HUES64 (cell line): ENCODE measurements at regions not wholly inside any gene's neighbourhood (a gene's known extent, or its start where the extent isn't known, plus 50 kb on each side); places are given as distances from the start of the nearest gene placed in this dataset.
"Not testable (repeated sequence)": the region's sequence is repeated elsewhere in the genome, so short reads cannot be mapped to it uniquely, and the experiment has no call there.

ENCODE experiments used
- H3K27ac ChIP-seq: 2 replicates; pipeline ENCODE4 v1.7.0; 2013; ENCODE audit warnings: low read depth, low read length, inconsistent platforms
- H3K27me3 ChIP-seq: 2 replicates; pipeline ENCODE4 v1.6.1; 2013; ENCODE audit warnings: mild to moderate bottlenecking, low read length; ENCODE audit not compliant: insufficient read depth
- H3K36me3 ChIP-seq: 2 replicates; pipeline ENCODE4 v1.6.1; 2013; ENCODE audit warnings: mild to moderate bottlenecking, low read length; ENCODE audit not compliant: insufficient read depth
- H3K4me1 ChIP-seq: 2 replicates; pipeline ENCODE4 v1.6.1; 2013; ENCODE audit warnings: mild to moderate bottlenecking, low read length, moderate library complexity; ENCODE audit not compliant: insufficient read depth
- H3K4me3 ChIP-seq: 2 replicates; pipeline ENCODE4 v1.5.1; 2013; ENCODE audit warnings: mild to moderate bottlenecking, low read length, moderate library complexity
- H3K9ac ChIP-seq: 2 replicates; pipeline ENCODE4 v1.6.1; 2013; ENCODE audit warnings: mild to moderate bottlenecking, low read depth, low read length
- H3K9me3 ChIP-seq: 2 replicates; pipeline ENCODE4 v1.6.1; 2013; ENCODE audit warnings: low read depth, low read length; ENCODE audit not compliant: insufficient read depth
- WGBS: fragments of 150-250, 120-280 bp; methylation state at CpG from one replicate; pipeline ENCODE4 v1.1.7; 2013; ENCODE audit warnings: missing lambda C conversion rate; 5-methylcytosine and 5-hydroxymethylcytosine counted together

DNA sequence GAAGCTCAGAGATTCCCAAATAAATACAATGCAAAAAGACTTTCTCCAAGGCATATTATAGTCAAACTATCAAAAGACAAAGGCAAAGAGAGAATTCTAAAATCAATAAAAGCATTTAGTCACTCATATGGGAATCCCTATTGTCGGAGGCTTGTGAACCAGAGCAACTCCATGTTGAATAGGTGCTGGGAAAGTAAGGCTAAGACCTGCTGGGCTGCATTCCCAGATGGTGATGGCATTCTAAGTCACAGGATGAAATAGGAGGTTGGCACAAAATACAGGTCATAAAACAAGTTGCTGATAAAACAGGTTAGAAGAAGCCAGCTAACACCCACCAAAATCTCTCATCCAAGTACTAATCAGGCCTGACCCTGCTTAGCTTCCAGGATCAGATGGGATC is 84.5 kb downstream of the JRKL start:
- Histone ChIP-seq H3K9ac (no peak overlapping the region), H3K9me3 (no peaks in the 10 kb centered on the region), H3K36me3 (no peaks in the 10 kb centered on the region), H3K27me3 (no peaks in the 10 kb centered on the region), H3K4me1 (no peaks in the 10 kb centered on the region), H3K27ac (no peak overlapping the region), H3K4me3 (no peak overlapping the region)
- WGBS, result 89% methylated on average over 1 of the region's 1 CpG

DNA sequence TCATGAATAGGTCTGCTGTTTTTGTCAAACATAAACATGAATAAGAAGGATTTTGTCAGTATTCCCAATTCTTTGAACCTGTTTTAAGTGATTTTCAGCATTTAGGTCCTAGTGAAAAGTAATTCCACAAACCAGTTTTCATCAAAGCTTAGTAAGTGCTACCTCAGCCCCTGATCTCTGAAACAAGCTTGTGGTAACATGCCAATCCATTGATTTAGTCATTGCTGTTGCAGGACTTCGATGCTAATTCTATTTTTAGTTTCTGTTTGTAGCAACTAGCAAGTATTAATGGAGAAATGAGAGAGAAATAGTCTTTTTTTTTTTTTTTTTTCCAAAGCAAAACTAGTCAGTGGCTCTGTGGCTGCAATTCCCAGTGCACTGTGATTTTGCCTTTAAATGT is 91.4 kb downstream of the JRKL start:
- Histone ChIP-seq H3K36me3 (no peaks in the 10 kb centered on the region), H3K9ac (no peak overlapping the region), H3K9me3 (no peaks in the 10 kb centered on the region), H3K27ac (no peak overlapping the region), H3K27me3 (no peaks in the 10 kb centered on the region), H3K4me1 (no peaks in the 10 kb centered on the region), H3K4me3 (no peak overlapping the region)
- WGBS, result 89% methylated on average over 1 of the region's 1 CpG

DNA sequence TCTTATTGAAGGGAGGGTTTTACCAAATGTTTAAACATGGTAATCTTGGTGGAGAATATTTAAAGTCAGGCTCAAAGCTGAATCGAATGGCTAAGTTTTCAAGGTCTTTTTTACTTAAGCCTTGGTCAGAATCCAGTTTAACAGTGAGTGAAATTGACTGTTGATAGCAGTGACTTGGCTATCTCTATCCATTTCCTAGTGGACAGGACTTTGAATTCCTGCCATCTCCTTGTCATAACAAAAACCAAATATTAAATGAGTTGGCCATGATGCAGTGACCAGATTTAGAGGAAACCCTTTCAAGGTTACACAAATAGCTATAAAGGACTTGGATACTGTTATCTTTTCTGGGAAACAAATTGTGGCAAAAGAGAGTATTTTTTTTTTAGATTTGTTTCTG is 92.0 kb downstream of the JRKL start:
- H3K4me1 ChIP-seq, result no peaks in the 10 kb centered on the region
- H3K9ac ChIP-seq, result no peak overlapping the region
- H3K36me3 ChIP-seq, result no peaks in the 10 kb centered on the region
- no peak overlapping the region for H3K4me3 ChIP-seq
- H3K9me3 ChIP-seq, result no peaks in the 10 kb centered on the region
- no peaks in the 10 kb centered on the region for H3K27me3 ChIP-seq
- H3K27ac ChIP-seq, result no peak overlapping the region
- WGBS, result 89% methylated on average over 1 of the region's 1 CpG

DNA sequence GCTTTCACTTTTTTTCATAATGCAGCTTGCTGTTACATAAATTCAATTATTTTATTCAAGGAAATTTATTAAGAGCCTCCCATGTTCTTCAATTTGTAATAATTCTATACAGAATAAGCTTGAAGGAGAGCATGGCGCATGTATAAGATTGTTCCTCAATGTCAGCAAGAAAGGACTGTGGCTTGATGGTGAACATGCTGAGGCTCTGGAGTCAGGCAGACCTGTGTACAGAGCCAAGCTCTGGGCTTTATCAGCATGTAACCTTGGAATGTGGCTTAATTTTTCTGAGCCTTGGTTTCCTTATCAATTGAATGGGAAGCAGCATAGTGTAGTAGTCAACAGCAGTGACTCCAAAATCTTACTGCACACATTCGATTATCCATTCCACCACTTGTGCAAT is 92.4 kb downstream of the JRKL start:
- no peak overlapping the region for H3K27ac ChIP-seq
- H3K27me3 ChIP-seq, result no peaks in the 10 kb centered on the region
- no peak overlapping the region for H3K4me3 ChIP-seq
- no peaks in the 10 kb centered on the region for H3K36me3 ChIP-seq
- 100% methylated on average over 2 of the region's 2 CpGs for WGBS
- H3K9ac ChIP-seq, result no peak overlapping the region
- no peaks in the 10 kb centered on the region for H3K9me3 ChIP-seq
- H3K4me1 ChIP-seq, result no peaks in the 10 kb centered on the region

DNA sequence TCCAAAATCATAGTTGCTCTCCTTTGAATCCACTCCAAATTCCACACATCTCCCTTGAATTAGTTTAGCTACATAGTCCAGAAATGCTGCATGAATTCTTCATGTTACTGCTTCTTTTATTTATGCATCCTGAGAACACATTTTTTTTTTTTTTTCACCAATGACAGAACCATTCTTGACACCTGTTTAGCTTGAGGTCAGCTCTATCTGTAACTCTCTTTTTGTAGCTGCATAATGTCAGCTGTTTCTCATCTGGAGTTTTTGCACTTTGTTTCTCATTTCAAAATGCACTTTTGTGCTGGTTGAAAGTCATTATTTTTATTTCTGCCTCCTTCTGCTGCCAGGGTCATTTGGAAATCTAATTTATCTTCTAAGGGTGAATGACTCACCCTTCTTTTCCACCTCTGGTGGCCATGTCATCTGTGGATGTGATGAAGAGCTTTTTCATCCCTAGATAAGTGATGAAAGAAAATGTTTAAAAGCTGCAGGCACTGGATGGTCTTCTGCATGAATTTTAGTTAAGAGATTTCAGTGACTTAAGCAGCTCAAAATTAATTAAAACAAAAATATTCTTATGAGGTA is 93.7 kb downstream of the JRKL start:
- Histone ChIP-seq H3K36me3 (no peaks in the 10 kb centered on the region), H3K9ac (no peak overlapping the region), H3K4me3 (no peak overlapping the region), H3K9me3 (no peaks in the 10 kb centered on the region), H3K27ac (no peak overlapping the region), H3K4me1 (no peaks in the 10 kb centered on the region), H3K27me3 (no peaks in the 10 kb centered on the region)

DNA sequence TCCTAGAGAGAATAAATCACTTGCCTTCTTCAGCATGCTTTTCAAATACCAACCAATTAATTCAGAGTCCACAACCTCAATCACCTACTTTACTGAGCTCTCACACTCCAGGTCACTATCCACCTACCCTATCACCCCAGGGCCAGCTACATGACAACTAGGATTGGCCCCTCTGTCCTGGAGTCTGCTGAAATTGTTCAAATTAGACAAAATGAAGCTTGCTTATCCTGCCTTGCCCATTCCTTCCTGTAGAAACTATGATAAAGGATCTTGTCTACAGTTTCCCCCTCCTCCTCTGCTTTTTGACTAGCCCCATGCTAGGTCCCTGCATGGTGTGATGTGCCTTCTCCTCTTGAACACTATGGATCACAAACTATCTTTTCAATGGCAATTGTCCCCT is 94.5 kb downstream of the JRKL start:
- Histone ChIP-seq H3K9me3 (no peaks in the 10 kb centered on the region), H3K4me1 (no peaks in the 10 kb centered on the region), H3K4me3 (no peak overlapping the region), H3K36me3 (no peaks in the 10 kb centered on the region), H3K9ac (no peak overlapping the region), H3K27me3 (no peaks in the 10 kb centered on the region), H3K27ac (no peak overlapping the region)

DNA sequence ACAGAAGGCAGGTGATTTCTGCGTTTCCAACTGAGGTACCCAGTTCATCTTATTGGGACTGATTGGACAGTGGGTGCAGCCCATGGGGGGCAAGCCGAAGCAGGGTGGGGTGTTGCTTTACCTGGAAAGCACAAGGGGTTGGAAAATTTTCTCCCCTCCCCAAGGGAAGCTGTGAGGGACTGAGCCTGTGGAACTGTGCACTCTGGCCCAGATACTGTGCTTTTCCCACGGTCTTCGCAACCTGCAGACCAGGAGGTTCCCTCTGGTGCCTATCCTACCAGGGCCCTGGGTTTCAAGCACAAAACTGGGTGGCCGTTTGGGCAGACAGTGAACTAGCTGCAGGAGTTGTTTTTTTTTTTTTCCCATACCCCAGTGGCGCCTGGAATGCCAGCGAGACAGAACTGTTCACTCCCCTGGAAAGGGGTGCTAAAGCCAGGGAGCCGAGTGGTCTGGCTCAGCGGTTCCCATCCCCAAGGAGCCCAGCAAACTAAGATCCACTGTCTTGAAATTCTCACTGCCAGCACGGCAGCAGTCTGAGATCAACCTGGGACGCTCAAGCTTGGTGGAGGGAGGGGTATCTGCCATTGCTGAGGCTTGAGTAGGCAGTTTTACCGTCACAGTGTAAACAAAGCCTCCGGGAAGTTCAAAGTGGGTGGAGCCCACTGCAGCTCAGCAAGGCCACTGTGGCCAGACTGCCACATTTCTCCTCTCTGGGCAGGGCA is 97.2 kb downstream of the JRKL start:
- Histone ChIP-seq H3K4me3 (0 out of 2 replicates have a peak overlapping the region, but pooled peaks have one; percentile 9), H3K9me3 (no peaks in the 10 kb centered on the region), H3K4me1 (no peaks in the 10 kb centered on the region), H3K27ac (no peak overlapping the region), H3K27me3 (no peaks in the 10 kb centered on the region), H3K9ac (peak overlapping the region; percentile 43; the same call in 1 of the 2 replicates), H3K36me3 (no peaks in the 10 kb centered on the region)
- 70% methylated on average over 13 of the region's 13 CpGs for WGBS

DNA sequence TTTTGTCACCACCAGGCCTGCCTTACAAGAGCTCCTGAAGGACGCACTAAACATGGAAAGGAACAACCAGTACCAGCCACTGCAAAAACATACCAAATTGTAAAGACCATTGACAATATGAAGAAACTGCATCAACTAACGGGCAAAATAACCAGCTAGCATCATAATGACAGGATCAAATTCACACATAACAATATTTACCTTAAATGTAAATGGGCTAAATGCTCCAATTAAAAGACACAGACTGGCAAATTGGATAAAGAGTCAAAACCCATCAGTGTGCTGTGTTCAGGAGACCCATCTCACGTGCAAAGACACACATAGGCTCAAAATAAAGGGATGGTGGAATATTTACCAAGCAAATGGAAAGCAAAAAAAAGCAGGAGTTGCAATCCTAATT is 99.1 kb downstream of the JRKL start:
- H3K4me3 ChIP-seq, H3K27me3 ChIP-seq, H3K4me1 ChIP-seq, H3K9me3 ChIP-seq, H3K27ac ChIP-seq, H3K36me3 ChIP-seq, H3K9ac ChIP-seq: not testable (repeated sequence)
- 94% methylated on average over 3 of the region's 3 CpGs for WGBS

DNA sequence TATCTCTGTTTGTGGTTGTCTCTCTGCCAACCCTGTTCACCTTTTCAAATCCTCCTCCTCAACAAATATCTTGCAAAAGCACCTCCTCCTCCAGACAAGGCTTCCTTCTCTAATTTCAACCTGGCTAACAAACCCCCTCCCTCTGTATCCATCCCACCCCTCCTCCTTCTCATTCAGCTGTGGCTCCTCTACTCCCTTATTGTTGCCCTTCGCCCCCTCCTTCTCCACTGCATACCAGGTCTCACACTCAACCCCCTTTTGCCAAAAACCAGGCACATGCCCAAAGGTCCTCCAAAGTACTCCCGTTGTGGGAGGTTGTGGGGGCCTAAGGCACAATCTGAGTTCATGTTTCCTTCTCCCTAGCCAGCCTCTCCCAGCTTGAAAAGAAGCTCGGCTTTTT is 110.6 kb downstream of the JRKL start:
- no peak overlapping the region for H3K9ac ChIP-seq
- no peaks in the 10 kb centered on the region for H3K9me3 ChIP-seq
- H3K4me1 ChIP-seq, result no peaks in the 10 kb centered on the region
- no peak overlapping the region for H3K27ac ChIP-seq
- no peak overlapping the region for H3K4me3 ChIP-seq
- 92% methylated on average over 3 of the region's 3 CpGs for WGBS
- no peaks in the 10 kb centered on the region for H3K27me3 ChIP-seq
- H3K36me3 ChIP-seq, result no peaks in the 10 kb centered on the region

DNA sequence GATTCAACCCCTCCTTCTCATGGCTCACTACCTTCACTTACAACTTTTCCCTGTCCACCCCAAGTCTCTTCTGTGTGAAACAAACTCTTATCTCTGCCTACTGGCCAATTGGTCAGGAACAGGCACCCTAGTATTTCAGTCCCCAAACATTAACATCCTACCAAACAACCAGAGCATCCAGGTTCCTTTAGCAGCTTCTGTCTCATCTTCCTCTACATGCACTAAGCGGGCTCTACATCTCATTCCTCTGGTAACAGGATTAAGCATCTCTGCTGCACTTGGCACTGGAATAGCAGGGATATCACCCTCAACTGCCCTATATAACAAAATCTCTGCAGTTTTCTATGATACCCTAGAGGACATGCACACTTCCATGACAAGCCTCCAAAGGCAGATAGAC is 116.2 kb downstream of the JRKL start:
- Histone ChIP-seq H3K27ac (no peak overlapping the region), H3K9me3 (no peaks in the 10 kb centered on the region), H3K4me1 (no peaks in the 10 kb centered on the region; the same call in 1 of the 2 replicates), H3K9ac (no peak overlapping the region), H3K4me3 (no peak overlapping the region), H3K36me3 (no peaks in the 10 kb centered on the region), H3K27me3 (no peaks in the 10 kb centered on the region)
- WGBS, result 93% methylated on average over 1 of the region's 1 CpG

DNA sequence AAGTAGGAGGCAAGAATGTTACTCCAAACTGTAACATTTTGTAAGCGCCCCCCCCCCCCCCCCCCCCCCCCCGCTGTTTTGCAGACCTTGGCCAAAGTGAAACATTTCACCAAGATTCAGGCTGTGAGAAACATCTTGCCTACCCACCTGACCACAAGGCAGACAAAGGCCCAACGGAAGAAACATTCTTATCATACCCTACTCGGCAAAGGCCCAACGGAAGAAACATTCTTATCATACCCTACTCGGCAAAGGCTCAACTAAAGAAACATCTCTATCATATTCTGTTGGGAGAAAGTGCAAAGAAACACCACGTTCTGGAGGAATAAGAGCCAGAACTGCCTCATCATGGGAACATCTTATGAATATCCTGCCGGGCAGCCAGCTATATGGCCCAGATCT is 117.1 kb downstream of the JRKL start:
- no peak overlapping the region for H3K27ac ChIP-seq
- 95% methylated on average over 6 of the region's 8 CpGs for WGBS

DNA sequence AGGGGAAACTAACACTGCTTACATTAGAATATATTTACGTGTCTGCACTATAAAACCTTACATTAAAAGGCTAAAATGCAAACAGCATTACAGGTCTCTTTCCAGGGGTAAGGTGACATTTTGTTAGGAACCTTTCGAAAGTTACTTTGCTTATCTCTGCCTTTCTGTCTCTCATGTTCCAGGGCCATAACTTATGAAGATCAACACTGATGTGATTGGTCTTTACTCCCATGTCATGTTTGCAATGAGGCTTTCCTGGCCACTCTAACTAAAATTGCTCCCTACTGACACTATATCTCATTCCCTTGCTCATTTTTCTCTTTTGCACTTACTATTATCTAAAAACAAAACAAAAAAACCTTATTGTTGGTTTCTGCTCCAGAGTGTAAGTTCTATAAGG is 119.0 kb downstream of the JRKL start:
- H3K4me3 ChIP-seq, result no peak overlapping the region
- H3K27me3 ChIP-seq, result no peaks in the 10 kb centered on the region
- no peaks in the 10 kb centered on the region for H3K9me3 ChIP-seq
- H3K4me1 ChIP-seq, result no peaks in the 10 kb centered on the region; the same call in 1 of the 2 replicates
- no peak overlapping the region for H3K9ac ChIP-seq
- no peaks in the 10 kb centered on the region for H3K36me3 ChIP-seq
- WGBS, result 98% methylated on average over 1 of the region's 2 CpGs
- H3K27ac ChIP-seq, result no peak overlapping the region

More for the DNA sequence above, 117.1 kb downstream of the JRKL start:
- Histone ChIP-seq H3K9me3 (no peaks in the 10 kb centered on the region), H3K36me3 (no peaks in the 10 kb centered on the region), H3K27me3 (no peaks in the 10 kb centered on the region), H3K4me3 (no peak overlapping the region), H3K4me1 (no peaks in the 10 kb centered on the region; the same call in 1 of the 2 replicates), H3K9ac (no peak overlapping the region)
